ENCODE measurements at regions not wholly inside any gene's neighbourhood (a gene's known extent, or its start where the extent isn't known, plus 50 kb on each side); places are given as distances from the start of the nearest gene placed in this dataset.

- no peak for TF ChIP-seq CTCF (IDR thresholded peaks at IDR 0.05)
- TF ChIP-seq POLR2A (IDR thresholded peaks at IDR 0.05), result no peak
Observed at GRCh38 chr18:54755456-54755855, 72.8 kb upstream of the RAB27B start.

All from testis (tissue), 2 donors.